OCI-LY3 (cell line): ENCODE measurements at regions not wholly inside any gene's neighbourhood (a gene's known extent, or its start where the extent isn't known, plus 50 kb on each side); places are given as distances from the start of the nearest gene placed in this dataset.
"Not testable (repeated sequence)": the region's sequence is repeated elsewhere in the genome, so short reads cannot be mapped to it uniquely, and the experiment has no call there.

Experiments
- H2AFZ ChIP-seq: fragments of 200-600, 300-600 bp; shearing (Covaris generic); 2 replicates; pipeline ENCODE4 v1.6.0; 2014; ENCODE audit warnings: antibody characterized with exemption, low read depth, low read length
- H3K27ac ChIP-seq: fragments of 200-600, 300-600 bp; sonication (generic); 2 replicates; pipeline ENCODE4 v1.5.1; 2014; ENCODE audit warnings: mild to moderate bottlenecking, low read length, moderate library complexity, mixed read lengths
- H3K27me3 ChIP-seq: fragments of 200-600, 300-600 bp; sonication (generic); 2 replicates; pipeline ENCODE4 v1.6.1; 2014; ENCODE audit warnings: low read depth, low read length, mixed read lengths
- H3K36me3 ChIP-seq: fragments of 200-600, 300-600 bp; sonication (generic); replicated peaks from 2 replicates; pipeline ENCODE3; 2014; ENCODE audit warnings: low read depth, low read length, mixed read lengths
- H3K4me1 ChIP-seq: fragments of 300-600, 200-600 bp; sonication (generic); 2 replicates; pipeline ENCODE4 v1.6.1; 2014; ENCODE audit warnings: low read length, mixed read lengths
- H3K4me2 ChIP-seq: fragments of 200-600, 300-600 bp; sonication (generic); 2 replicates; pipeline ENCODE4 v1.6.1; 2014; ENCODE audit warnings: low read length, mixed read lengths
- H3K4me3 ChIP-seq: fragments of 300-600, 200-600 bp; sonication (generic); 2 replicates; pipeline ENCODE4 v1.5.1; 2014; ENCODE audit warnings: antibody characterized with exemption, mild to moderate bottlenecking, low read length, moderate library complexity
- H3K79me2 ChIP-seq: fragments of 300-600, 200-600 bp; shearing (Covaris generic); 2 replicates; pipeline ENCODE4 v1.6.1; 2014; ENCODE audit warnings: mild to moderate bottlenecking, low read length, mixed read lengths
- H3K9ac ChIP-seq: fragments of 300-600, 200-600 bp; shearing (Covaris generic); 2 replicates; pipeline ENCODE4 v1.6.0; 2014; ENCODE audit warnings: mild to moderate bottlenecking, low read length, moderate library complexity
- H3K9me3 ChIP-seq: fragments of 200-600, 300-600 bp; shearing (Covaris generic); 2 replicates; pipeline ENCODE4 v1.6.1; 2014; ENCODE audit warnings: low read length, mixed read lengths; ENCODE audit not compliant: insufficient read depth
- H4K20me1 ChIP-seq: fragments of 200-600, 300-600 bp; sonication (generic); 2 replicates; pipeline ENCODE4 v1.6.1; 2016; ENCODE audit warnings: low read length, mixed read lengths; ENCODE audit not compliant: insufficient read depth
- CTCF ChIP-seq: fragments of 200-600, 300-600 bp; sonication (generic); IDR thresholded peaks from 2 replicates; pipeline ENCODE4 v1.5.1; 2014; ENCODE audit warnings: antibody characterized with exemption, low read length, low read depth
- EZH2phosphoT487 ChIP-seq: fragments of 200-600 bp; shearing (Covaris generic); IDR thresholded peaks from 2 replicates; pipeline ENCODE4 v1.6.1; 2018; ENCODE audit warnings: antibody characterized with exemption, mixed run types, low read depth

- H4K20me1 ChIP-seq, result no peaks in the 10 kb centered on the region
- H3K4me1 ChIP-seq, result peaks cover 3% of the 10 kb centered on the region
- H3K9ac ChIP-seq, result no peak overlapping the region
- H3K9me3 ChIP-seq, result no peaks in the 10 kb centered on the region
- no peak overlapping the region for H3K27ac ChIP-seq
- TF ChIP-seq CTCF, result no peak
- no peak for TF ChIP-seq EZH2phosphoT487
- H3K79me2 ChIP-seq, result no peaks in the 10 kb centered on the region
- no peak overlapping the region for H3K4me3 ChIP-seq
- H3K27me3 ChIP-seq, result no peaks in the 10 kb centered on the region
- H2AFZ ChIP-seq, result no peak overlapping the region
- no peaks in the 10 kb centered on the region for H3K36me3 ChIP-seq
- no peak overlapping the region for H3K4me2 ChIP-seq
Measured at GRCh38 chr19:28061111-28061510, 1151.8 kb downstream of the UQCRFS1 start.

- H3K9me3 ChIP-seq, H3K27me3 ChIP-seq, H3K36me3 ChIP-seq, H3K27ac ChIP-seq, H3K4me2 ChIP-seq, H3K4me1 ChIP-seq, H3K4me3 ChIP-seq, H2AFZ ChIP-seq, H3K79me2 ChIP-seq, H3K9ac ChIP-seq, H4K20me1 ChIP-seq: not testable (repeated sequence)
Measured at GRCh38 chr19:28057026-28057425, 1155.9 kb downstream of the UQCRFS1 start.

- H3K9ac ChIP-seq, result no peak overlapping the region
- no peaks in the 10 kb centered on the region for H3K36me3 ChIP-seq
- no peaks in the 10 kb centered on the region for H3K4me1 ChIP-seq
- H3K27me3 ChIP-seq, result no peaks in the 10 kb centered on the region
- H3K9me3 ChIP-seq, result no peaks in the 10 kb centered on the region
- H2AFZ ChIP-seq, result no peak overlapping the region
- TF ChIP-seq EZH2phosphoT487 (no peak), CTCF (no peak)
- no peaks in the 10 kb centered on the region for H4K20me1 ChIP-seq
- no peaks in the 10 kb centered on the region for H3K79me2 ChIP-seq
- no peak overlapping the region for H3K4me3 ChIP-seq
- H3K4me2 ChIP-seq, result no peak overlapping the region
- no peak overlapping the region for H3K27ac ChIP-seq
Measured at GRCh38 chr19:28051047-28051446, 1161.9 kb downstream of the UQCRFS1 start.

DNA sequence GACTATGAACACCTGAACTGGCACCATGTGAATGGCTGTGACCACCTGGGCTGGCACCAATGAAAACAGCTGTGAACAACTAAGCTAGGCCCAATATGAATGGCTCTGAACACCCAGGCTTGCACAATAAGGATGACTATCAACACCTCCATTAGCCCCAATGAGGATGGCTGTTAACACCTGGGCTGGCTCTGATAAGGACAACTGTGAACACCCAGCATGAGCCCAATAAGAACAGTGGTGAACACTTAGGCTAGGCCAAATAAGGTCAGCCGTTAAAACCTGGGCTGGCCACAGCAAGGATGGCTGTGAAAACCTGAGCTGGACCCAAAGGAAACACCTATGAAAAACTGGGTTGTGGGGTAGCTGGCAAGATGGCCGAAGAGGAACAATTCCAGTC, 1163.1 kb downstream of the UQCRFS1 start:
- H3K9ac ChIP-seq, result no peak overlapping the region
- no peak for TF ChIP-seq EZH2phosphoT487
- no peak for TF ChIP-seq CTCF
- H3K4me1 ChIP-seq, result no peaks in the 10 kb centered on the region
- H3K4me3 ChIP-seq, result no peak overlapping the region
- H4K20me1 ChIP-seq, result no peaks in the 10 kb centered on the region
- H2AFZ ChIP-seq, result no peak overlapping the region
- no peak overlapping the region for H3K4me2 ChIP-seq
- no peaks in the 10 kb centered on the region for H3K9me3 ChIP-seq
- no peaks in the 10 kb centered on the region for H3K79me2 ChIP-seq
- no peaks in the 10 kb centered on the region for H3K36me3 ChIP-seq
- H3K27me3 ChIP-seq, result no peaks in the 10 kb centered on the region
- H3K27ac ChIP-seq, result no peak overlapping the region

DNA sequence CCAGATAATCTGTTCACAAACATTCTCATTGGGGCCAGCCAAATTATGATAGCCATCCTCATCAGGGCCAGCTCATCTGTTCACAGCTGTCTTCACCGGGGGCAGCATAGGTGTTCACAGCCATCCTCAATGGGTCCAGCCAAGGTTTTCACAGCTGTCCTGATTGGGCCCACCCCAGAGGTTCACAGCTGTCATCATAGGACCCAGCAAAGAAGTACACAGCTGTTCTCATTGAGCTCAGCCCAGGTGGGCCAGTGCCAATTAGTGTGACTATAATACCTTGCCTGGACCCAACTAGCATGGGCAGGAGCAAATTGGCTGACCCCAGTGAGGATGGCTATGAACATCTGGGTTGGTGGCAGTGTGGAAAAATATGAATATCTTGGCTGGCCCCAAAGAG, 1166.0 kb downstream of the UQCRFS1 start:
- no peak overlapping the region for H2AFZ ChIP-seq
- no peaks in the 10 kb centered on the region for H3K27me3 ChIP-seq
- no peak for TF ChIP-seq EZH2phosphoT487
- TF ChIP-seq CTCF, result no peak
- H3K27ac ChIP-seq, result no peak overlapping the region
- no peak overlapping the region for H3K4me2 ChIP-seq
- no peaks in the 10 kb centered on the region for H3K79me2 ChIP-seq
- no peak overlapping the region for H3K9ac ChIP-seq
- H3K4me1 ChIP-seq, result no peaks in the 10 kb centered on the region
- H4K20me1 ChIP-seq, result no peaks in the 10 kb centered on the region
- no peaks in the 10 kb centered on the region for H3K36me3 ChIP-seq
- H3K9me3 ChIP-seq, result no peaks in the 10 kb centered on the region
- H3K4me3 ChIP-seq, result no peak overlapping the region
